ENCODE measurements at regions not wholly inside any gene's neighbourhood (a gene's known extent, or its start where the extent isn't known, plus 50 kb on each side); places are given as distances from the start of the nearest gene placed in this dataset.
"Not testable (repeated sequence)": the region's sequence is repeated elsewhere in the genome, so short reads cannot be mapped to it uniquely, and the experiment has no call there.

DNA sequence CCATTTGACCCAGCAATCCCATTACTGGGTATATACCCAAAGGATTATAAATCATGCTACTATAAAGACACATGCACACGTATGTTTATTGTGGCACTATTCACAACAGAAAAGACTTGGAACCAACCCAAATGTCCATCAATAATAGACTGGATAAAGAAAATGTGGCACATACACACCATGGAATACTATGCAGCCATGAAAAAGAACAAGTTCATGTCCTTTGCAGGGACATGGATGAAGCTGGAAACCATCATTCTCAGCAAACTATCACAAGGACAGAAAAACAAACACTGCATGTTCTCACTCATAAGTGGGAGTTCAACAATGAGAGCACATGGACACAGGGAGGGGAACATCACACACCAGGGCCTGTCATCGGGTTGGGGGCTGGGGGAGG lies 225.9 kb upstream of the SETMAR start:
- TF ChIP-seq, protein P1, sequence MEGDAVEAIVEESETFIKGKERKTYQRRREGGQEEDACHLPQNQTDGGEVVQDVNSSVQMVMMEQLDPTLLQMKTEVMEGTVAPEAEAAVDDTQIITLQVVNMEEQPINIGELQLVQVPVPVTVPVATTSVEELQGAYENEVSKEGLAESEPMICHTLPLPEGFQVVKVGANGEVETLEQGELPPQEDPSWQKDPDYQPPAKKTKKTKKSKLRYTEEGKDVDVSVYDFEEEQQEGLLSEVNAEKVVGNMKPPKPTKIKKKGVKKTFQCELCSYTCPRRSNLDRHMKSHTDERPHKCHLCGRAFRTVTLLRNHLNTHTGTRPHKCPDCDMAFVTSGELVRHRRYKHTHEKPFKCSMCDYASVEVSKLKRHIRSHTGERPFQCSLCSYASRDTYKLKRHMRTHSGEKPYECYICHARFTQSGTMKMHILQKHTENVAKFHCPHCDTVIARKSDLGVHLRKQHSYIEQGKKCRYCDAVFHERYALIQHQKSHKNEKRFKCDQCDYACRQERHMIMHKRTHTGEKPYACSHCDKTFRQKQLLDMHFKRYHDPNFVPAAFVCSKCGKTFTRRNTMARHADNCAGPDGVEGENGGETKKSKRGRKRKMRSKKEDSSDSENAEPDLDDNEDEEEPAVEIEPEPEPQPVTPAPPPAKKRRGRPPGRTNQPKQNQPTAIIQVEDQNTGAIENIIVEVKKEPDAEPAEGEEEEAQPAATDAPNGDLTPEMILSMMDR (IDR thresholded peaks at IDR 0.05), result not testable (repeated sequence)
- TF ChIP-seq EP300 (IDR thresholded peaks at IDR 0.05; ENCODE audit: borderline replicate concordance in 1 of 2, low read depth in 1 of 2, low read length in 1 of 2); REST (IDR thresholded peaks at IDR 0.05; ENCODE audit: low read depth, low read length); ELF1 (IDR thresholded peaks at IDR 0.05); POLR2AphosphoS5 (IDR thresholded peaks at IDR 0.05; ENCODE audit: low read depth, low read length); RFX5 (IDR thresholded peaks at IDR 0.05; ENCODE audit: low read length); RXRA (IDR thresholded peaks at IDR 0.05; ENCODE audit: borderline replicate concordance, low read depth); YY1 (IDR thresholded peaks at IDR 0.05; ENCODE audit: low read depth); FOXM1 (IDR thresholded peaks at IDR 0.05; ENCODE audit: low read depth); ZBTB33 (IDR thresholded peaks at IDR 0.05; ENCODE audit: borderline replicate concordance, low read depth); TAF1 (IDR thresholded peaks at IDR 0.05; ENCODE audit: borderline replicate concordance, low read depth, low read length); MXI1 (IDR thresholded peaks at IDR 0.05; ENCODE audit: low read depth, low read length): not testable (repeated sequence)
- TF ChIP-seq, protein P2, sequence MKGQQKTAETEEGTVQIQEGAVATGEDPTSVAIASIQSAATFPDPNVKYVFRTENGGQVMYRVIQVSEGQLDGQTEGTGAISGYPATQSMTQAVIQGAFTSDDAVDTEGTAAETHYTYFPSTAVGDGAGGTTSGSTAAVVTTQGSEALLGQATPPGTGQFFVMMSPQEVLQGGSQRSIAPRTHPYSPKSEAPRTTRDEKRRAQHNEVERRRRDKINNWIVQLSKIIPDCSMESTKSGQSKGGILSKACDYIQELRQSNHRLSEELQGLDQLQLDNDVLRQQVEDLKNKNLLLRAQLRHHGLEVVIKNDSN (IDR thresholded peaks at IDR 0.05; ENCODE audit: borderline replicate concordance, low read depth), result not testable (repeated sequence)
- TF ChIP-seq, protein P3, sequence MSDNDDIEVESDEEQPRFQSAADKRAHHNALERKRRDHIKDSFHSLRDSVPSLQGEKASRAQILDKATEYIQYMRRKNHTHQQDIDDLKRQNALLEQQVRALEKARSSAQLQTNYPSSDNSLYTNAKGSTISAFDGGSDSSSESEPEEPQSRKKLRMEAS (IDR thresholded peaks at IDR 0.05; ENCODE audit: low read depth), result not testable (repeated sequence)
